T-helper 1 cell treated with Interleukin-12 subunit alpha and Interleukin-12 subunit beta and Interleukin-4 antibody, amounts not matched to agents 30 ng/mL and 1 ng/mL, for 36 hours (primary cell): ENCODE measurements at regions not wholly inside any gene's neighbourhood (a gene's known extent, or its start where the extent isn't known, plus 50 kb on each side); places are given as distances from the start of the nearest gene placed in this dataset.
"Not testable (repeated sequence)": the region's sequence is repeated elsewhere in the genome, so short reads cannot be mapped to it uniquely, and the experiment has no call there.

Experiments used
- intact Hi-C: fragments of 100-400 bp; cut with micrococcal nuclease; formaldehyde crosslinking; loops from one replicate; pipeline ENCODE4 v1.15.1; 2024

GRCh38 chr2:224151161-224151560 is 112.1 kb upstream of the SERPINE2 start:
- intact Hi-C loops, result no loop called here

- intact Hi-C loops, result not testable (repeated sequence)
Observed at GRCh38 chr2:224148058-224148457, 109.0 kb upstream of the SERPINE2 start.

GRCh38 chr2:224147174-224147573 is 108.1 kb upstream of the SERPINE2 start:
- intact Hi-C loops, result no loop called here

- intact Hi-C loops, result no loop called here
Observed at GRCh38 chr2:224146356-224147160, 107.5 kb upstream of the SERPINE2 start.

- intact Hi-C loops, result no loop called here
Observed at GRCh38 chr2:224145751-224146355, 106.8 kb upstream of the SERPINE2 start.

GRCh38 chr2:224143526-224143925 is 104.4 kb upstream of the SERPINE2 start:
- intact Hi-C loops, result loop anchor here (1.0 to 5.0 kb wide), 2 partner anchors 151 to 173 kb away; no protein-coding TSS in a partner anchor

GRCh38 chr2:224142397-224143312 is 103.6 kb upstream of the SERPINE2 start:
- intact Hi-C loops, result loop anchor here (1.0 to 5.0 kb wide), 2 partner anchors 150 to 172 kb away; no protein-coding TSS in a partner anchor

GRCh38 chr2:224141304-224141703 is 102.2 kb upstream of the SERPINE2 start:
- intact Hi-C loops, result loop anchor here (5.0 kb wide), 1 partner anchor 149 kb away; no protein-coding TSS in a partner anchor

- intact Hi-C loops, result no loop called here
Observed at GRCh38 chr2:224137208-224137607, 98.1 kb upstream of the SERPINE2 start.

- intact Hi-C loops, result no loop called here
Observed at GRCh38 chr2:224136396-224136795, 97.3 kb upstream of the SERPINE2 start.

- intact Hi-C loops, result no loop called here
Observed at GRCh38 chr2:224135881-224136280, 96.8 kb upstream of the SERPINE2 start.

GRCh38 chr2:224134003-224134734 is 95.1 kb upstream of the SERPINE2 start:
- intact Hi-C loops, result no loop called here

- intact Hi-C loops, result no loop called here
Observed at GRCh38 chr2:224133387-224133786, 94.3 kb upstream of the SERPINE2 start.

- intact Hi-C loops, result no loop called here
Observed at GRCh38 chr2:224127871-224128501, 88.9 kb upstream of the SERPINE2 start.

GRCh38 chr2:224126440-224126839 is 87.4 kb upstream of the SERPINE2 start:
- intact Hi-C loops, result no loop called here

- intact Hi-C loops, result no loop called here
Observed at GRCh38 chr2:224126003-224126402, 86.9 kb upstream of the SERPINE2 start.

- intact Hi-C loops, result no loop called here
Observed at GRCh38 chr2:224122542-224122941, 83.5 kb upstream of the SERPINE2 start.

- intact Hi-C loops, result no loop called here
Observed at GRCh38 chr2:224121406-224122067, 82.5 kb upstream of the SERPINE2 start.

GRCh38 chr2:224120986-224121385 is 81.9 kb upstream of the SERPINE2 start:
- intact Hi-C loops, result no loop called here

GRCh38 chr2:224119846-224120245 is 80.8 kb upstream of the SERPINE2 start:
- intact Hi-C loops, result not testable (repeated sequence)
